Mesothelial cell of epicardium (in vitro differentiated cells): ENCODE measurements at regions not wholly inside any gene's neighbourhood (a gene's known extent, or its start where the extent isn't known, plus 50 kb on each side); places are given as distances from the start of the nearest gene placed in this dataset.

Experiments
- DNase-seq, 2 experiments: peaks; one replicate each; pipeline ENCODE4 v3.0.0; 2021; ENCODE audit warnings: low spot score in 2 of 2; ENCODE audit not compliant: unreplicated experiment in 2 of 2
- H3K27ac Mint-ChIP-seq: 2 replicates; pipeline ENCODE4 v1.8.0; 2021; ENCODE audit warnings: mixed read lengths
- H3K27me3 Mint-ChIP-seq: 2 replicates; pipeline ENCODE4 v1.8.0; 2021; ENCODE audit warnings: low read depth, mixed read lengths
- H3K36me3 Mint-ChIP-seq: 2 replicates; pipeline ENCODE4 v1.8.0; 2021; ENCODE audit warnings: mixed read lengths
- H3K4me1 Mint-ChIP-seq: 2 replicates; pipeline ENCODE4 v1.8.0; 2021; ENCODE audit warnings: mixed read lengths
- H3K4me3 Mint-ChIP-seq: 2 replicates; pipeline ENCODE4 v1.8.0; 2021; ENCODE audit warnings: mild to moderate bottlenecking, moderate library complexity, mixed read lengths
- H3K9me3 Mint-ChIP-seq: 2 replicates; pipeline ENCODE4 v1.8.0; 2021; ENCODE audit warnings: mixed read lengths
- CTCF ChIP-seq: fragments of 200-600 bp; sonication (generic); IDR thresholded peaks from one replicate; pipeline ENCODE4 v1.5.0; 2021; ENCODE audit warnings: antibody characterized with exemption; ENCODE audit not compliant: unreplicated experiment

GRCh38 chr7:57256637-57257375 is 124.6 kb upstream of the ZNF479 start:
- Mint-ChIP-seq H3K4me3 (no peak overlapping the region), H3K4me1 (no peaks in the 10 kb centered on the region), H3K36me3 (no peaks in the 10 kb centered on the region), H3K9me3 (peaks cover 13% of the 10 kb centered on the region), H3K27ac (no peak overlapping the region), H3K27me3 (no peaks in the 10 kb centered on the region)
- DNase-seq, result no peak
- TF ChIP-seq CTCF, result no peak

- no peak for DNase-seq
- Mint-ChIP-seq H3K27me3 (no peaks in the 10 kb centered on the region), H3K4me1 (no peaks in the 10 kb centered on the region), H3K27ac (no peak overlapping the region), H3K9me3 (peaks cover 69% of the 10 kb centered on the region), H3K36me3 (peaks cover 2% of the 10 kb centered on the region), H3K4me3 (no peak overlapping the region)
- TF ChIP-seq CTCF, result no peak
Measured at GRCh38 chr7:57274535-57275283, 142.5 kb upstream of the ZNF479 start.

- H3K27me3 Mint-ChIP-seq, result no peaks in the 10 kb centered on the region
- DNase-seq, result no peak
- H3K27ac Mint-ChIP-seq, result no peak overlapping the region
Measured at GRCh38 chr7:57300747-57301146, 149.2 kb upstream of the ZNF716 start.

GRCh38 chr7:57305192-57305748 is 144.7 kb upstream of the ZNF716 start:
- no peaks in the 10 kb centered on the region for H3K27me3 Mint-ChIP-seq
- no peak overlapping the region for H3K27ac Mint-ChIP-seq
- H3K9me3 Mint-ChIP-seq, result peaks cover 46% of the 10 kb centered on the region
- H3K4me1 Mint-ChIP-seq, result no peaks in the 10 kb centered on the region
- no peak overlapping the region for H3K4me3 Mint-ChIP-seq
- DNase-seq, result no peak
- TF ChIP-seq CTCF, result peak; percentile 32
- H3K36me3 Mint-ChIP-seq, result peaks cover 4% of the 10 kb centered on the region

More at GRCh38 chr7:57300747-57301146, 149.2 kb upstream of the ZNF716 start:
- TF ChIP-seq CTCF, result no peak
- no peak overlapping the region for H3K4me3 Mint-ChIP-seq
- no peaks in the 10 kb centered on the region for H3K4me1 Mint-ChIP-seq
- H3K9me3 Mint-ChIP-seq, result peaks cover 41% of the 10 kb centered on the region
- peaks cover 4% of the 10 kb centered on the region for H3K36me3 Mint-ChIP-seq

GRCh38 chr7:57308631-57309408 is 141.2 kb upstream of the ZNF716 start:
- no peak for DNase-seq
- Mint-ChIP-seq H3K27me3 (no peaks in the 10 kb centered on the region), H3K9me3 (peaks cover 53% of the 10 kb centered on the region), H3K4me3 (no peak overlapping the region), H3K36me3 (peaks cover 4% of the 10 kb centered on the region), H3K27ac (no peak overlapping the region), H3K4me1 (no peaks in the 10 kb centered on the region)
- peak; percentile 34 for TF ChIP-seq CTCF
